ENCODE measurements at regions not wholly inside any gene's neighbourhood (a gene's known extent, or its start where the extent isn't known, plus 50 kb on each side); places are given as distances from the start of the nearest gene placed in this dataset.

- no peaks in the 10 kb centered on the region for H3K9me3 ChIP-seq (ENCODE audit: low read length)
- H3K9me2 ChIP-seq (ENCODE audit: insufficient read depth, low read length): no peaks in the 10 kb centered on the region
- H4K20me1 ChIP-seq (ENCODE audit: insufficient read depth): no peaks in the 10 kb centered on the region
- no peaks in the 10 kb centered on the region for H3K27me3 ChIP-seq (ENCODE audit: insufficient read depth, low read depth, low read length)
- no peaks in the 10 kb centered on the region for H3F3A ChIP-seq (ENCODE audit: insufficient read depth, low read length, poor library complexity, severe bottlenecking)
- H3K4me3 ChIP-seq (ENCODE audit: low read length): no peak overlapping the region
- no peak overlapping the region for H2AFZ ChIP-seq (ENCODE audit: low read depth, low read length)
- no peak overlapping the region for H3K27ac ChIP-seq (ENCODE audit: low read length)
- TF ChIP-seq EZH2 (IDR thresholded peaks at IDR 0.05; ENCODE audit: borderline replicate concordance, insufficient read depth, low read length, poor library complexity, severe bottlenecking) (no peak), RAD21 (conservative IDR thresholded peaks at IDR 0.05) (no peak), MXI1 (conservative IDR thresholded peaks at IDR 0.05; ENCODE audit: poor library complexity, severe bottlenecking) (no peak)
- no peak overlapping the region for H3K4me2 ChIP-seq (ENCODE audit: low read length)
- H3K9ac ChIP-seq (ENCODE audit: low read length): no peak overlapping the region
- no peaks in the 10 kb centered on the region for H3K79me2 ChIP-seq (replicated peaks; ENCODE audit: insufficient read depth, low read length)
- H3K36me3 ChIP-seq (ENCODE audit: insufficient read depth, low read length): no peaks in the 10 kb centered on the region
Observed at GRCh38 chr18:22882084-22882483, 51.0 kb upstream of the RBBP8 start.

GRCh38 chr18:22883179-22883578, 49.9 kb upstream of the RBBP8 start:
- no peaks in the 10 kb centered on the region for H3K79me2 ChIP-seq (replicated peaks; ENCODE audit: insufficient read depth, low read length)
- no peak overlapping the region for H3K4me2 ChIP-seq (ENCODE audit: low read length)
- no peak overlapping the region for H3K9ac ChIP-seq (ENCODE audit: low read length)
- no peaks in the 10 kb centered on the region for H3K36me3 ChIP-seq (ENCODE audit: insufficient read depth, low read length)
- H3K27ac ChIP-seq (ENCODE audit: low read length): no peak overlapping the region
- H2AFZ ChIP-seq (ENCODE audit: low read depth, low read length): no peak overlapping the region
- no peaks in the 10 kb centered on the region for H3K9me2 ChIP-seq (ENCODE audit: insufficient read depth, low read length)
- no peaks in the 10 kb centered on the region for H3F3A ChIP-seq (ENCODE audit: insufficient read depth, low read length, poor library complexity, severe bottlenecking)
- TF ChIP-seq SMC3 (conservative IDR thresholded peaks at IDR 0.05; ENCODE audit: poor library complexity): no peak
- TF ChIP-seq EZH2 (IDR thresholded peaks at IDR 0.05; ENCODE audit: borderline replicate concordance, insufficient read depth, low read length, poor library complexity, severe bottlenecking): no peak
- no peak for TF ChIP-seq TAF1 (IDR thresholded peaks at IDR 0.05; ENCODE audit: low read depth)
- TF ChIP-seq RAD21 (conservative IDR thresholded peaks at IDR 0.05): no peak
- TF ChIP-seq MXI1 (conservative IDR thresholded peaks at IDR 0.05; ENCODE audit: poor library complexity, severe bottlenecking): no peak
- no peak for TF ChIP-seq EP300 (conservative IDR thresholded peaks at IDR 0.05; ENCODE audit: poor library complexity, severe bottlenecking)
- TF ChIP-seq POLR2AphosphoS5 (IDR thresholded peaks at IDR 0.05): no peak
- TF ChIP-seq CTCF (IDR thresholded peaks at IDR 0.05; ENCODE audit: poor library complexity, severe bottlenecking): no peak
- no peak for TF ChIP-seq REST (IDR thresholded peaks at IDR 0.05; ENCODE audit: borderline replicate concordance)
- no peak overlapping the region for H3K4me3 ChIP-seq (ENCODE audit: low read length)
- H4K20me1 ChIP-seq (ENCODE audit: insufficient read depth): no peaks in the 10 kb centered on the region
- H3K9me3 ChIP-seq (ENCODE audit: low read length): no peaks in the 10 kb centered on the region
- no peaks in the 10 kb centered on the region for H3K27me3 ChIP-seq (ENCODE audit: insufficient read depth, low read depth, low read length)

Small RNA genes lying in the stretch of these regions (small RNA-seq; reads per million reads assigned to genes)
- gene RNU6-1032P: 0 to 0.06 (median 0) reads per million in 3 experiments

All from neural cell (in vitro differentiated cells).